Dermis microvascular lymphatic vessel endothelial cell (primary cell): ENCODE measurements at regions not wholly inside any gene's neighbourhood (a gene's known extent, or its start where the extent isn't known, plus 50 kb on each side); places are given as distances from the start of the nearest gene placed in this dataset.
"Not testable (repeated sequence)": the region's sequence is repeated elsewhere in the genome, so short reads cannot be mapped to it uniquely, and the experiment has no call there.

ENCODE experiments used
- DNase-seq, 2 donors: peaks; one replicate each; pipeline versions ENCODE4 v3.0.0 to v3.0.0-alpha.2; 2010; ENCODE audit warnings: low read depth in 2 of 2

DNA sequence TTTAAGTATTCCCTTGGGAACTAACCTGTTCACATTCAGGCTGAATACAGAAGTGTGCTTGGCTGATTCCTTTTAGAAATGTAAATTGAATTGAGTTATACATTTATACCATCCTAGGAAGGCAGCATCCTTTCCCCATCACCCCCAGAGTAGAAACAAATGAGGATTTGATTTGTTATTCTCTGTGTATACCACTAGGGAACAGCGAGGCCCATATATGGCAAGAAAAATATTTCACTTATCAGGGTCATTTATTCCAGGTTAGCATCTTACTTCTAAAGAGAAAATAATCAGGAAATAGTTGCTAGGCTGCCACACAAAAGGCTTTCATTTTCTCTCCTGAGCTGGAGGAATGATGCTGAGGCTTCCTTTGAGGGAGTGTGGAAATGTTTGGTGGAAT is 516.9 kb downstream of the PIK3C3 start:
- DNase-seq = no peak

DNA sequence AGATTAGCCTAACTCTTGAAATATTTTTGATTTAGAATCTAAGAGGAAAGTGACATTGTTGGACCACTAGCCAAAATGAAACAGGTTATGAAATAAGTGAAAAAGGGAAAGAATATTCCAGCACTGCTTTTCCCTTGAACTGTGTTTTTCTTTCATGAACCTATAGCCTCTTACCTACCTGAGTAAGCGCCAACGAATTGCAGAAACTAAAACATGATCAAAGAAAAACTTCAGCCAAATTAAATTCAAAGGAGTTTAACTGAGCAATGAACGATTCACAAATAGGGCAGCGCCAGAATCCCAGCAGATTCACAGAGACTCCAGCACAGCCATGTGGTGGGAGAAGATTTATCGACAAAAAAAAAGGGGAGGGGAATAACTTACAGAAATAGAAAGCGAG is 518.6 kb downstream of the PIK3C3 start:
- no peak for DNase-seq

DNA sequence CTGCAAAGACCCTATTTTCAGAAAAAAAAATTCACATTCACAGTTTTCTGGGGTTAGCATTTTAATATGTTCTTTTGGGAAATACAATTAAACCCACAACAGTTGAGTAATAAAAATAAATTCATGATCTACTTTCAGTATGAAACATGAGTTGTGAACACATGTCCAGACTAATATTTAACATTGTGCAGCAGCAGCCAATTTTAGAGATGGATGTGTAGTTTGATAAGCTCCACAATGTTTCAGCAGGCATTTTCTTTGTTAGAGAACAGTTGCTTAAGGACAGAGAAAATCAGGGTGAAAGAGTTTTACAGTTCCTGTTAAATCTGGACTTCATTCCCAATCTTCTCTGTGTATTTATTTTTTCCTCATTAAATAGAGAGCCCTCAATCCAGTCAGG is 519.5 kb downstream of the PIK3C3 start:
- no peak for DNase-seq

DNA sequence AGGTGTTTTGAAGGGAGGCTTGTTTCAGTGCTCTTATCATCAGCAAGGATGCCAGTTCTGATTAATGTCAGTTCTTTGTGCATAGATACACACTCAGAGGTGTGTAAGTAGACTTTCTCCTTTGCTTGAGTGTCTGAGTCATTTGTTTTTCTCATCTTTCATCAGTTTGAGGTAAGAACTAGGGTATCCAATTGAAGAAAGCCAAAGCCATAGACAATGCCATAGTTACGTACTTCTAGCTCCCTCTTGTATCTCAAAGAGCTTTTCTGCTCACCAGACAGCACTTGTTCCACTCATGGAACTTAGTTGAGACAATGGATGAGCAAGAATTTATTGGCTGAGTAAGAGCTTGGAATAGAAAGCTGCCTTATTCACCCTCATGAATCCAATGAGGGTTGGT is 520.1 kb downstream of the PIK3C3 start:
- no peak for DNase-seq

DNA sequence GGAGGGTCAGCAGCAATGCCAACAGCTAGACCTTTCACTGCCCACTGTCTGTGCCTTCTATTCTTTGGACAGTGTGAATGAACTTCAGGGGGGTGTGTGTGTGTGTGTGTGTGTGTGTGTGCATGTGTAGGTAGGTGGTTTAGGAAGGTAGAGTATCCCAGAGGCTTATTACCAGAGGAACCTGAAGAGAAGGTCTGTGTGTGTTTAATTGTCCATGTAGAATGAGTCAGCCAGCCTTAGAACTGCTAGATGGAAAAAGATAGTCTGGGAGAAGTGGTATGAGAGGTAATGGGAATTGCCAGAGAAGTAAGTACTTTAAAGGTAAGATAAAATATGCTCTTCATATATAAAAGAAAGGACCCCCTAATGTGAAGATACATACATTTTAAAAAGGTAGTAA is 522.2 kb downstream of the PIK3C3 start:
- DNase-seq = no peak

DNA sequence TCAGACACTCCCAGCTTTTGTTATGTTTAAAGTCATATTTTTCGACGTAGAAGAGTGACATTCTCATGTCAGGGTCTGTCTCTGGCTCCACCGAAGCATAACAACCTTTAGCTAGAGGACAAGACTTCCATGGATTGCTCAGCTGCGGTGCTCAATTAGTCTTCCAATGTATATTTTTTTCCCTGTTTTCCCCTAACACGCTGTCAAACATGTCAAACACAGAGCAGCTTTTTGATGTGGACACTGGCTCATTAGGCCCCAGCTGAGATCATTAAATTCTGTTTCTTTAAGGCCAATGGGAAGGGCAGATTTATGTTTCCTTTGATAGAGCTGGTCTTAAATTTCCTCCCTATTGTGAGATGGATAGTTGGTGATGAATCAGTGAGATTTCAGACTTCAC is 525.4 kb downstream of the PIK3C3 start:
- DNase-seq = no peak

DNA sequence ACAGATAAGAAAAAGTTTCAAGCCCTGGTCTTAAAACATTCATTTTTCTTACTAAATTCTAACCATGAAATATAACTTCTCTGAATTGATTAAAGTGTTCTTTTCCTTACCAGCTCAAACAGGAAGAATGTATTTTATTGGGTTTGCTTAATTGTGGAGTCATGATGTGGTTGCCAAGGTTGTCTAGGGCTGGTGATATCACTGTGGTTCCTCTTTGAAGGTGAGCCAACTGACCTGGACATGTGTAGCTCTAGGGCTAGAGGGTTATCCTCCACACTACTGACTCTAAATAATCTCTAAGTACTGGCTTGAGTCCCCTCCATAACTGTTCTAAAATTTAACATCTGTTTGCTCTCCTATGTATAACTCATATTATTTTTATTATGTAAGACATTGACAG is 529.6 kb downstream of the PIK3C3 start:
- DNase-seq = no peak

DNA sequence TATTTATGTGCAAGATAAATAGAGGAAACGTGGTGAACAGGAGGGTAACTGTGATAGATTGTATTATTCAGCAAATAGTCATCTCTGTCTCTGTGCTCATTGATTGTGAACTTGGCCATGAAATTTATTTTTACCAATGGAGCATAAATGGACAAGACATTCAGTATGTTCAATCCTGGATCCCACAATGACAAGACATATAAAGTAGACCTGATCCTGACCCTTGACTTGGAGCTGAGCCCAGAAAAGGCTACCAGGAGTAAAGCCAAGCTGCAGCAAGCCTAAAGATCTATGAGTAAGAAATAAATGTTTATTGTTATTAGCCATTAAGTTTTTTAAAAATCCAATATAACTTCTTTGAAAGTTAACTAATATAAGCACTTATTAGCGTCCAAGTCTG is 531.2 kb downstream of the PIK3C3 start:
- DNase-seq = no peak

DNA sequence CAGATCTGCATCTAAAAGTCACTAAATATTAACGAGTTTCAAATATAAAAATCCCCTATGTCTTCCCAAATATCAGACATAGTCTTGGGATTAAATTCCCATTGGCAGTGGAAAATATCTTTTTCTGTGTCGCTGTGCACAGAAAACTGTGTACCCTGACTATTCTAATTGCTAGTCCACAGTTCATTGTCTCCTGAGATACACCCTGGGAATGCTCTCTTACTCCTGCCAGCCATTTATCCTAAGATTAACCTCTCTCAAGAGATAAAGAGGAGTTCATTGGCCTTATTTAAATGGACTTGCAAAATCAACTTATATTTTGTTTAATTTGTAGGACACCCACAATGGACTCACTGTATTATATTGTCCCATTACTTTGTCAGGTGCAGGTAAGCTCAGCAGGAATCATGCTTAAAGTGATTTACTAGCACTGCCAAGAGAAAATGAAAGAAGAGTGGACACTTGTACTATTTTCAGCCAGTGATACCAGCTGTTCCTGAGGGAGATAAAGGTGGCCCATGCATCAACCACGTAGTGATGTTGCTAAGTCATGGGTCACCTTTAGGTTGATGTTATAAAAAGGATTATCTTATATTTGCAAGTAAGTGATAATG is 553.8 kb downstream of the PIK3C3 start:
- DNase-seq = no peak

DNA sequence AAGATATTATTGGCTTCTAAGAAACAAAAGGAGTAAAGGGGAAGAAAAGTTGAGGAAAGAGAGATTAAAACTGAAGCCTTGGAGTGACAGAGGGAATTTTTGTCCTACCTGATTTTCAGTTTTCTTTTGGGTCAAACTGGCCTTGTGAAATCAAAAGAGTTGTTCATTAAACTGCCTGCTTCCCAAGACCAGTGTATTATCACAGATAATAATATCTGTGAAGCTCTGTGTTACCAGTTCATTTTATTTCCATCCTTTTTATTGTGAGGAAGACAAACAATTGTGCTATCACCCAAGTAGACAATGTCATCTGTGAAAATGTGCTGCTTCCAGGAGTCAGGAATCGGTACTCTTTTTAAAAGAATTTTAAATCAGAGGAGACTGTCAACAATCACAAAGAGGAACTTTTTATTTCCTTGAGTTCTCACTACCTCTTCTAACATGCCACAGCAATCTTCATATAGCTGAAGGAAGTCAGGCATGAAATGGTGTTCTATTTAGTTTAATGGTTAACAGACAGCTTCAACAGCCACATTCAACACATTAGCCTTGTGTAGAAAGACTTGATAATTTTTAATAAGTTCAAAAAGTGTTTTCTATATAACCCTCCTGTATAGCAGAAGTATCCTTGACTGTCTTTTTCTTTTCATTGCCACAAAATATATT is 554.8 kb downstream of the PIK3C3 start:
- no peak for DNase-seq

DNA sequence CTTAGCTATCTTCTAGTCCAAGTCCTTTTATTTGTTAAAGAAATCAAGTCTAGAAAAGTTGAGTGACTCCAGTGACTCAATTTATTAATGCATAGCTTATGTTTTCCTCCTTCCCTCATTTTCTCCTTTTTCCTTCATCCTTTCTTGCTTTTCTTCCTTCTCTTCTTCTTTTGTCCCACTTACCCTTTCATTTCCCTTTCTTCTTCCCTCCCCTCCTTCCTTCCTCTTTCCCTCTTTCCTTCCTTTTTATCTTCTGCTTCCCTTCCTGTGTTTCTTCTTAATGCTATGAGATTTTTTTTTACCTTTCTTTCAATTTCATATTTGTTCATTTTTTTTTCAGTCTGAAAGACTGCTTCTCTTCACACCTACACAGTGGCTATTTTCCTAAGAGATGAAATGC is 555.5 kb downstream of the PIK3C3 start:
- no peak for DNase-seq

DNA sequence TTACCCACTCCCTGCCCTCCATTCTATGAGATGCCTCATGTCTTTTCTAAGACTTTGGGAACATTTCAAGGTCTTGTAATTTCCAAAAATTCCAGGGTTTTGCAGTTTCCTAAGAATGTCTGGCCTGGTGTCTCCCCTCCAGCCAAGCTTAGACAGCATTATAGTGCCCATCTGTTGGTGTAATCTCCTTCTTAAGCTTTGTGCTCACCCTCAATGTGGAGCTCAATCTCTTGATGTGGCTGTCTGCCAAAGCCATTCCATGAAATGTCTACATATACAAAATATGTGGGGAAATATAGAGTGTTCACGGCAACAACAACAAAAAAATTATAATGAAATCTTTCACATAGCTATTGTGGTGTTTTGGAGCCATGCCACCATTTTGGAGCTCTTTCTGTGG is 558.4 kb downstream of the PIK3C3 start:
- DNase-seq = no peak

DNA sequence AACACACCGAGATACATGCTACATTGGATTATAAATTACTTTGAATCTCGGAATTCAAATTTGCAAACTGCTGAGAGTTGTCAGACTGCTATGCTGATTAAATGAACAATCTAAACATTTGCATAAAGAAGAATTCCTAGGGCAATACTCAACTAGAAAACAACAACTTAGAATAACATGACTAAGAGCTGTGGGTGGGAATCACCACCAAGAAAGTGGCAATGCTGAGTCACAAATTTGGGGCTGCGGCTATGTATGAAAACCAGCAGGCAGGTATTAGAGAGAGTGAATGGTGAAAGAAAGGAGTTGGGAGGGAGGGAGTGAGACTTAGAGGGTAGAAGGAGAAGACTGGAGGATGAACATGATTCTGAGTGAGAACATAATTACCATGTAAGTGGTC is 559.5 kb downstream of the PIK3C3 start:
- no peak for DNase-seq

DNA sequence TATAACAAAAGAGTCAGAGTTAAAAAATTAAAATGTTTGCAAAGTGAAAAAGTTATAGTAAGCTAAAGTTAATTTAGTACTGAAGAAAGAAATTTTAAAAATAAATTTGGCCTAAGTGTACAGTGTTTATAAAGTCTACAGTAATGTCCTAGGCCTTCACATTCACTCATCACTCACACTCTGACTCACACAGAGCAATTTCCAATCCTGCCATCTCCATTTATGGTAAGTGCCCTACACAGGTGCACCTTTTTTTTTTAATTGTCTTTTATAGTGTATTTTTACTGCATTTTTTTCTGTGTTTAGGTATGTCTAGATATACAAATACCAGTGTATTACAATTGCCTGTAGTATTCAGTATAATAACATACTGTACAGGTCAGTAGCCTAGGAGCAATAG is 562.9 kb downstream of the PIK3C3 start:
- no peak for DNase-seq

DNA sequence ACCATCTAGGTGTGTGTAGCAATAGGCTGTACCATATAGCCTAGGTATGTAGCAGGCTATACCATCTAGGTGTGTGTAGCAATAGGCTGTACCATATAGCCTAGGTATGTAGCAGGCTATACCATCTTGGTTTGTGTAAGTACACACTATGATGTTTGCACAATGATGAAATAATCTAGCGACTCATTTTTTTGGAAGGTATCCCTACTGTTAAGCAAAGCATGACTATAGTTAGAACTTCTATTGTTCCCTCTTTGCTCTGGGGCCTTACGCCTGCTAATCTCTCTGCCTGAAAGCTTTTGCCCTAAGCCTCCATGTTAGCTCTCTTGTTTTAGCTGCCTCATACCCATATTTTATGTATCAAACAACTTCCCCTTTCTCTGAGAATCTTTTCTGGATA is 563.3 kb downstream of the PIK3C3 start:
- not testable (repeated sequence) for DNase-seq

DNA sequence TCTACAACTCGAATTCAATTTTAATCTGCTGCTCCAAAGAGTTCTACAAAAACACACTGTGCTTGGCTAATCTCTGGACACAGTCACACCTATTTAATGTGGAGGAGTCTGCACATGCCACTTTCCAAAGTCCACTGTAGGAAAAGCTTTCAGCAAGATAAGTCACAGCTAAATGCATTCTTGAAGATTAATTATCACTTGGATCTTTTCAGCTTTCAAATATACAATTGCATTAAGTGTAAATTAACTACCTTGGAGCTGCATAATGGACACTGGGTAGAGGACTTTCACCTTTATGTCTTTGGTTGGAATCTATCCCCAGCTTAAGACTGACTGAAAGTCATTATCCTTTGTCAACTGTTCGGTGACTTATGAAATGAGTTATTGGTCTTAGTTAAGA is 565.1 kb downstream of the PIK3C3 start:
- DNase-seq = no peak

DNA sequence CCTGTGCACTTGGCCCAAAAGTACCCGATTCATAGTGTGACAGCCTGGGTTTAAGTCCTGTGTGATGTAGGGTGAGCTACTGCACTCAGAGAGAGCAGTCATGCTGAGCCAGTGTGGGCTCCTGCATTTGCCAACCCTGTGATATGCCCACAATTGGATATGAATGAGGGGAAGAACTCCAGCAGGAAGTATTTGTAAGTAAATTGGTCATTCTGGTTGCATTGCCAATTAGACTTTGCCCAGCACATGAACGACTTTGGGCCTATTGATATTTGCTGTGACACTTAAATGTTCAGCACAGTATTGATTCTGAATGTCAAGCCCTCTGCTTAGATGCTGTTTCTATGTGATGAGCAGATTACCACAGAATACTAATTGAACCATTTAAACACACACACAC is 570.9 kb downstream of the PIK3C3 start:
- DNase-seq = no peak

DNA sequence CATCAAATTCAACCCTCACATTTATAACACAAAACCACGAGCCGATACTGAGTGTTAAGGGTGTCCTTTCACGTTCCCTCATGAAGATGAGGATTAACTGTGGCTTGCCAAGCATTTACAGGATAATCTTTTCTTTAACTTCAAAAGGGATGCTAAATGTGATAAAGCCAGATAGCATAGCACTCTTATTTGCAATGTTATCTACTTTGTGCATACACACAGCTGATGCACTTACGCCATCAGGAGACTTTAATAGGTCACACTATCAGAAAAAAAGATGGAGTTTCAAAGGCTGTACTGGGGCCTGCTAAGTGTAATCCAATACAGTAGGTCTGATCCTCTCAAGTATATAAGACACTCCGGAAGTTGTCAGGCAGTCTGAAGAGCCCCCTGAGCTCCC is 572.7 kb downstream of the PIK3C3 start:
- DNase-seq = no peak

DNA sequence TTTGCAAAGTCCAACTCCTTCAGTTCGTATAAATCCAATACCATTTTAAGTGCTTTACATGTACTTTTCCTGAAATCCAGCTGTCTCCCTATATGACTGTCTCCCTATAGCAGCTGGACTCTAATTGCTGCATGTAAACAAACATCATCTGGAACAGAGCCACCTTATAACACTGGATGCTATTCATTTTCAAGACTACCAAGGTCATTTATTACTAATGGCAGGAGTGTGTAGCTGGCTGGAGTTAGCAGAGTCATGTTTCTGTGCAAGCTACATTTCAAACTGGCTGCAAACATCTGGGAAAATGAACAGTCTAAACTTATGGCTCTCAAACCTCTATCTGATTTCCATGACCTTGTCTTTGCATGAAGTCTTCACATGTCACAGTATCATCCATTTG is 575.2 kb downstream of the PIK3C3 start:
- no peak for DNase-seq

DNA sequence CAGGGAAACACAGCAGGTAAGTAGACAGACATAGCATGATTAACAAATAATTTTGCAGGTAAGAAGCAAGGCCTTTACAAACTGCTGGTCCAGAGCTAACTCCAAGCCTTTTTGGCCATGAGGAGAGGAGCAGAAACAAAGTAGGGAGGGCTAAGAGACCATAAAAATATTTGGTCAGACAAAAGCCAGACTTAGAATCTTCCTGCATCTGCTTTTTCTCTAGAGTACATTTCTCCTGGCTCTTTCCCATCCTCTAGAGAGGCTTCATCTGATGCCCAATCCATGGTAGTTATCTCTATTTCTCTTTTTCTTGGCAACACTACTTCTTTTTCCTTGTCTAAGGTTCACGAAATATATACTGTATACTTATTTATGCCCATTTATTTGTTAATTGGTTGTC is 577.1 kb downstream of the PIK3C3 start:
- DNase-seq = no peak

DNA sequence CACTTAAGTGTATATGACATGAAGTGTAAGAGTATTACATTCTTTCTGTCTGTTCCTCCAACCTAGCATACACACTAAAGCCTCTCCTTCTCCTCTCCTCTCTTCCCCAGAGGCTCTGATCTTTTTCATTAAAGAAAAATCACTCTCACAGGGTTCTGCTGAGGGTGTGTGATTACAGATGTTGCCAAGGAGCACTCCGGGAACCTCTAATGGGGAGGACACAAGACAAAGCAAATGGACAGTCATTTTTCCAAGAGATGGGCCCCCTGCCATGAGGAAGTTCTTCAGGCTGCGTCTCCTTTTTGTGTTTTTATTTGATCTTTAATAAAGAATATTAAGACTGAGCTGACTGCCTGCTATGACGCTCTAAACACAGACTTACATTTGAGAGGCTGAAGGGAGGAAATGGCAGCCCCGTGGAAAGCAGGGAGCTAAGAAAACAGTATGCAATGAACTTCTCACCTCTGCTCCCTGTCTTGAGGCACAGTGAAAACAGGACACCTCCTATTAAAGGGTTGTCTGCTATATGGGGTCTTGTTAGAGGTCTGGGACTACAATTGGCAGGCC is 578.1 kb downstream of the PIK3C3 start:
- no peak for DNase-seq

DNA sequence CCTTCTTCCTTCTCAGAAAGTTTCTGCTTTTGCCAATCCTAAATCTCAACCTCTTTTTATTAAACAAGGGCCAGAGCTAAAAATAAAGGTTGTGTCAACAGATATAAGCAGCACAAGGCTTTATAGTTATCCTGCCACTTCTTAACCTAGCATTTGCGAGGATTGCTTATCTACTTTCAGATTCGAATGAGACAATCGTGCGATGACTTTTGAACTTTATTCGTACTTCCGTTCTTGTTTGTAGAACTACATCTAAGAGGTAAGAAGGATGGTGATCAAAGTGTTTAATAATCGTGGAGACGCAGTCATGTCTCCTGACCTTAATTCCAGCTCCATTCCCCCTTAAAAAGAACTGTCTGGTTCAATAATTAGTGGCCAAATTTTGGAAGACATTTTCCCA is 578.6 kb downstream of the PIK3C3 start:
- DNase-seq = no peak

DNA sequence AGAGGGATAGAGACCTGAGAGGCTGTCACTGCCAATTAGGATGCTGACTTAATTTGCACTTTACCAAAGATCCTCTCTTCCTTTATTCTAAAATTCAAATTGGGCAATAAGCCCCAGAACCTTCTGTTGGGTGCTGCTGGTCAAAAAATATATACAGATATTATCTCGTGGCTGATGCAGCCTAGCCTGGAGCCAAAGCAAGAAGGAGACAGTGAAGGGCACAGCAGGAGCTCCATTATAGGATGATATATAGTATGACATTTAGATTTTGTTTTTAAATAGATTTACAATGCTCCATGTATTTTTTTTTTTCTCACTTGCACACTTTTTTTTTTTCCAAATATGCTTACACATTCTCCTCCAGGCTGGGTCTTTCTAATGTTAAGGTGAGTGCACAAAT is 579.3 kb downstream of the PIK3C3 start:
- no peak for DNase-seq

DNA sequence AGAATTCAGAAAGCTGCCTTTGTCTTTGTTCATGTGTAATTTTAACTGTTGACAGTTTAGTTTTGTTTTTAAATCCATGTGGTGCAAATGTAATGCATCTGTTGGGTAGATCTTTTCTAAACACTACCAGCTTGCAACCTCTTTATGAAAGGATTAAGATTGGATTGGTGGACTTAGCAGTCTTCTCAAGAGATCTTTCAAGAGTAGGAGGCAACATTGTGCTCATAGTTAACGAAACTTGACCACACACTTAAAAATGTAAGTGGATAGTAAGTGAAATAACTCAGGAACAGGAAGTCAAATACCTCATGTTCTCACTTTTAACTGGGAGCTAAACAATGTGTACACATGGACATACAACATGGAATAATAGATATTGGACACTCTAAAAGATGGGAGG is 579.0 kb downstream of the RIT2 start:
- DNase-seq = no peak
